GM21447 (cell line): ENCODE measurements at regions not wholly inside any gene's neighbourhood (a gene's known extent, or its start where the extent isn't known, plus 50 kb on each side); places are given as distances from the start of the nearest gene placed in this dataset.
"Not testable (repeated sequence)": the region's sequence is repeated elsewhere in the genome, so short reads cannot be mapped to it uniquely, and the experiment has no call there.

ENCODE experiments used
- ATAC-seq: cut with Tn5 transposase; IDR thresholded peaks from one replicate; pipeline ENCODE4 v1.9.1; 2021; ENCODE audit not compliant: unreplicated experiment

- ATAC-seq, result no peak
Observed at GRCh38 chr2:175621821-175622220, 380.2 kb downstream of the LNPK start.

- ATAC-seq, result no peak
Observed at GRCh38 chr2:175620106-175620505, 382.0 kb downstream of the LNPK start.

- no peak for ATAC-seq
Observed at GRCh38 chr2:175619179-175620045, 382.7 kb downstream of the LNPK start.

- no peak for ATAC-seq
Observed at GRCh38 chr2:175612280-175612679, 389.8 kb downstream of the LNPK start.

- ATAC-seq, result no peak
Observed at GRCh38 chr2:175606010-175606841, 395.8 kb downstream of the LNPK start.

- ATAC-seq, result no peak
Observed at GRCh38 chr2:175605640-175606009, 396.4 kb downstream of the LNPK start.

GRCh38 chr2:175601969-175602368 is 400.1 kb downstream of the LNPK start:
- ATAC-seq, result no peak

- no peak for ATAC-seq
Observed at GRCh38 chr2:175599966-175600831, 401.9 kb downstream of the LNPK start.

GRCh38 chr2:175597286-175597685 is 404.8 kb downstream of the LNPK start:
- no peak for ATAC-seq

- no peak for ATAC-seq
Observed at GRCh38 chr2:175595139-175595538, 406.9 kb downstream of the LNPK start.

GRCh38 chr2:175593686-175594525 is 408.2 kb downstream of the LNPK start:
- not testable (repeated sequence) for ATAC-seq

GRCh38 chr2:175588213-175588612 is 406.7 kb upstream of the ATP5MC3 start:
- ATAC-seq, result not testable (repeated sequence)

GRCh38 chr2:175585496-175585895 is 404.0 kb upstream of the ATP5MC3 start:
- no peak for ATAC-seq

- ATAC-seq, result no peak
Observed at GRCh38 chr2:175580652-175581051, 399.1 kb upstream of the ATP5MC3 start.

- no peak for ATAC-seq
Observed at GRCh38 chr2:175579646-175580045, 398.1 kb upstream of the ATP5MC3 start.

- no peak for ATAC-seq
Observed at GRCh38 chr2:175577368-175577970, 396.0 kb upstream of the ATP5MC3 start.

GRCh38 chr2:175576875-175577274 is 395.4 kb upstream of the ATP5MC3 start:
- ATAC-seq, result no peak

- ATAC-seq, result no peak
Observed at GRCh38 chr2:175576270-175576669, 394.8 kb upstream of the ATP5MC3 start.

GRCh38 chr2:175575346-175576258 is 394.1 kb upstream of the ATP5MC3 start:
- peak; percentile 98 for ATAC-seq
